Upper lobe of left lung (tissue), 4 donors: ENCODE measurements at regions not wholly inside any gene's neighbourhood (a gene's known extent, or its start where the extent isn't known, plus 50 kb on each side); places are given as distances from the start of the nearest gene placed in this dataset.

Experiments
- POLR2A ChIP-seq, 4 donors: fragments of 450-650 bp; IDR thresholded peaks; one replicate each; pipeline ENCODE4 v1.5.1; 2016 to 2017; ENCODE audit warnings: antibody characterized with exemption in 4 of 4, mild to moderate bottlenecking in 2 of 4
- TF ChIP-seq, protein P1 (sequence below), 6 experiments: fragments of 450-650 bp in 4 of 6; fragments of 200-600 bp in 2 of 6; sonication (generic) in 2 of 6; IDR thresholded peaks; one replicate each; pipeline ENCODE4 v1.5.1; 2016 to 2019; ENCODE audit warnings: antibody characterized with exemption in 6 of 6

DNA sequence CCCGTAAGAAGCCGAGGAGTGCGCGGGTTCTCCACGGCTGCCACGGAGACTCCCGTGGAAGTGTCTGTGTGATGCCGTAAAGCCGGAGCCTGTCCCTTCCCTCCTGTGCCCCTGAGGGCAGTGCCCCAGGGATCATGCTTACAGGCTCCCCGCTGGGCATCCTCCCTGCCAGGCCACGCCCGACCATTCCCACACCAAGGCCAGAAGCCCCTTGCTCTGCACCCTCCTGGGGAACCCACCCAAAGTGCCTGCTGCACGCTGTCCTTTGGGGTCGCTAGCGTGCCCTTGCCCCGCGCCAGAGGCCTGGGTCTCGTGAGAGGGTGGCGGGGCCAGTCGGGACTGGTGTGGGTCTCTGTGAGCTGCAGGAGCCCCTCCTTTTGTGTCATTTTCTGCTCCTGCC is 228.5 kb upstream of the C1orf174 start:
- TF ChIP-seq, protein P1, sequence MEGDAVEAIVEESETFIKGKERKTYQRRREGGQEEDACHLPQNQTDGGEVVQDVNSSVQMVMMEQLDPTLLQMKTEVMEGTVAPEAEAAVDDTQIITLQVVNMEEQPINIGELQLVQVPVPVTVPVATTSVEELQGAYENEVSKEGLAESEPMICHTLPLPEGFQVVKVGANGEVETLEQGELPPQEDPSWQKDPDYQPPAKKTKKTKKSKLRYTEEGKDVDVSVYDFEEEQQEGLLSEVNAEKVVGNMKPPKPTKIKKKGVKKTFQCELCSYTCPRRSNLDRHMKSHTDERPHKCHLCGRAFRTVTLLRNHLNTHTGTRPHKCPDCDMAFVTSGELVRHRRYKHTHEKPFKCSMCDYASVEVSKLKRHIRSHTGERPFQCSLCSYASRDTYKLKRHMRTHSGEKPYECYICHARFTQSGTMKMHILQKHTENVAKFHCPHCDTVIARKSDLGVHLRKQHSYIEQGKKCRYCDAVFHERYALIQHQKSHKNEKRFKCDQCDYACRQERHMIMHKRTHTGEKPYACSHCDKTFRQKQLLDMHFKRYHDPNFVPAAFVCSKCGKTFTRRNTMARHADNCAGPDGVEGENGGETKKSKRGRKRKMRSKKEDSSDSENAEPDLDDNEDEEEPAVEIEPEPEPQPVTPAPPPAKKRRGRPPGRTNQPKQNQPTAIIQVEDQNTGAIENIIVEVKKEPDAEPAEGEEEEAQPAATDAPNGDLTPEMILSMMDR (IDR thresholded peaks at IDR 0.05): no peak
- no peak for TF ChIP-seq POLR2A (IDR thresholded peaks at IDR 0.05)
